Skeletal muscle cell (primary cell): ENCODE measurements at regions not wholly inside any gene's neighbourhood (a gene's known extent, or its start where the extent isn't known, plus 50 kb on each side); places are given as distances from the start of the nearest gene placed in this dataset.
"Not testable (repeated sequence)": the region's sequence is repeated elsewhere in the genome, so short reads cannot be mapped to it uniquely, and the experiment has no call there.

Experiments used
- DNase-seq: peaks from one replicate; pipeline ENCODE4 v3.0.0-alpha.2; 2010; ENCODE audit warnings: low read depth
- H3K4me3 ChIP-seq: 2 replicates; pipeline ENCODE4 v1.5.1; 2011; ENCODE audit warnings: low read depth, mild to moderate bottlenecking, control low read depth, low read length, moderate library complexity

- H3K4me3 ChIP-seq, result no peak overlapping the region
- DNase-seq, result no peak
Observed at GRCh38 chr5:174516741-174517140, 207.6 kb upstream of the MSX2 start.

GRCh38 chr5:174518512-174518911 is 205.9 kb upstream of the MSX2 start:
- DNase-seq, result no peak
- H3K4me3 ChIP-seq, result no peak overlapping the region

DNA sequence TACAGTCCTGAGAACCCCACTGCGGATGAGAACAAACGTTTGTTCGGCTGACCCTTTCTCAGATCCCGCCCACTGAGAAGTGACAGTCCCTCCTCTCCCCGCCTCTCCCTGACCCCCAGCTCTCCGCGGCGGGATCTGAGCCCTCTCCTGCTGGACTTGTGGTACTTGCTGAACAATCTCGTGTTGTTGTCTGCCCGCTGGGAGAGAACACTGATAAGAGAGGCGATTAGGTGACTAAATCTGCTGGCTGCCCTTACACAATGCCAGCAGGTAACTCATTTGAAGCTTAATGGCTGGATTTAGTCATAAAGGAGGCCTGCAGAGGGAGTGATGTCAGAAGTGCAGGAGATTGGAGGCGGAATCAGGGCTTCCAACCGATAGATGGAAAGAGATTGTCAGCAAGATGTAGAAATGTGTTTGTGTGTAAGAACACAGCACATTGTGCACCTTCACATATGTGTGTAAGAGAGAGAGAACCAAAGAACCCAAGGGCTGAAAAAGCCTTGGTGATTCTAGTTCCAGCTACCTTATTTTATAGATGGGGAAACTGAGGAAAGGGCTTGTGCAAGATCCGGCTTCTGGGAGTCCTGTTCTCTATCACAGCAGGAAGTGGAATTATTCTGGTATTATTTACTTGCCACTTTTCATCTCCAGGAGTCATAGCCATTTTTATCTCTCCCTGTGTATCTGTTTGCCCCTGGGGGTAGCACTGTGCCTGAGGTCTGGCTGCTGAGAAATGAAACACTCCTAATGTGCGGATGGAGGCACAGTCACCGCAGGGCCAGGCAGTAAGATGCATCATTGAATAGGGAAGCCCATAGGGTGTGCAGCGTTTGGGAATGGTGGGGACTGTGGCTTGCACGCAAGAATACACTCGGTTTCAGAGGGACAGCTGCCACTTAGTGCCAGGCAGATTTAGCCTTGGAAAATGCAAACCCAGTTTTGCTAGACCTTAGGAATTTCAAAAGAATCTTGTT is 203.7 kb upstream of the MSX2 start:
- no peak for DNase-seq
- H3K4me3 ChIP-seq, result no peak overlapping the region

DNA sequence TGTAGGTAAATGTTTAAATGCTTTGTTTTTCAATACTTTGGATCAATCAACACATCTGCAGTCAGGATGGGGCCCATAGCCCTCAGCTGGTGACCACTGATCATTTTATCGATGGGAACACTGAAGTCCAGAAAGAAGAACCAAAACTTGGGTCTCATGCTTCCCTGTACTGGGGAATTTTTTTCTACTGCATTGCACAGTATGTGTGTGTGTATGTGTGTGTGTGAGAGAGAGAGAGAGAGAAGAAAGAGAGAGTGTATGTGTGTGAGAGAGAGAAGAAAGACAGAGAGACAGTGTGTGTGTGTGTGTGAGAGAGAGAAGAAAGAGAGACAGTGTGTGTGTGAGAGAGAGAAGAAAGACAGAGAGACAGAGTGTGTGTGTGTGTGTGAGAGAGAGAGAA is 202.9 kb upstream of the MSX2 start:
- no peak for DNase-seq
- no peak overlapping the region for H3K4me3 ChIP-seq

DNA sequence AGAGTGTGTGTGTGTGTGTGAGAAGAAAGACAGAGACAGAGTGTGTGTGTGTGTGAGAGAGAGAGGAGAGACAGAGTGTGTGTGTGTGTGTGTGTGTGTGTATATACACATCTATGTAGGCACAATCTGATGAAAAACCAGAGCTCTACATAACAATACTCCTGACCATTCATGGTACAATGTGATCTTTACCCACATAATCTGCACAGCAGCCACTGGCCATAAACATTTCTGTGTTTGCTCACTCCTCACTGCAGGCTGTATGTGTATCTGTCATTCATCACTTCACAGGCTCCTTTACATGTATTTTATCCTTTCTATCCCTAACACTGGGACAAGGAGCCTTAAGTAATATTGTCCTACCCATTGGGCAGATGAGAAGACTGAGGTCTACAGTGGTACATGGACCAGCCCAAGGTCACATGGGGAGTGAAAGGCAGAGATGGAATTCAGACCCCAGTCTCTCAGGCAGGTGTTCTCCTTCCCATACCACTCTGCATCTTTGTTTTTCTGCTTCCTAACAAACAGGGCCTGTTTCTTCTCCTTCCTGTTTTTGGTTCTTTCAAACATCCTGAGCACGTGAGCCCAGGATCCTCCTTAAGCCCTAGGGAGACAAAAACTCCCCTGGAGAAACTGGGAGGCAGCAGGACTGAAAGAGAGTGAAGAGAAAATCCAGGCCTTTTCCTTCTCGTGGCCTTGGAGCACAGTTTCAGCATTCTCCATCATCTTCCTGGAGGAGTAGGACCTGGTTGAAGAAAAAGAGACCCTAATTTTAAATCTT is 201.7 kb upstream of the MSX2 start:
- no peak for DNase-seq
- H3K4me3 ChIP-seq, result no peak overlapping the region

GRCh38 chr5:174523311-174524071 is 200.9 kb upstream of the MSX2 start:
- H3K4me3 ChIP-seq, result no peak overlapping the region

GRCh38 chr5:174524351-174524750 is 200.0 kb upstream of the MSX2 start:
- no peak for DNase-seq
- no peak overlapping the region for H3K4me3 ChIP-seq

More at GRCh38 chr5:174523311-174524071, 200.9 kb upstream of the MSX2 start:
- DNase-seq, result no peak

DNA sequence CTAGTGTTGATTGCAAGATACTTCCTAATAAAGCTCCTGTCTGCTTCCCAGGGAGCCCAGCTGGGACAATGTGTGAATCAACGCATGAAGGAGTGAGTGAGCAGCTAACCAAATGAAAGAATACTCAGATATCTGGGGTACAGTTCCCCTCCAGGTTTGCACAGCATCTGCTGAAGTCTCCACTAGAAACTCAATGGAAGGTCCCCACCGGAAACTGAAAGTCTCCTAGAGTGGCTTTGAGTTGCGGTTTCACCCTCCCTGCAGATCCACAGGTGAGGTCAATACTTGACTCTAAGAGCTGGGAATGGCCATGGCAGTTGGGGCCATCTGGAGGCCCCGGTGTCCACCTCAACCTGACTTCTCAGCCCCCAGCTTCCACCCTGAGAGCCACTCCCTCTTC is 198.2 kb upstream of the MSX2 start:
- no peak for DNase-seq
- H3K4me3 ChIP-seq, result no peak overlapping the region

DNA sequence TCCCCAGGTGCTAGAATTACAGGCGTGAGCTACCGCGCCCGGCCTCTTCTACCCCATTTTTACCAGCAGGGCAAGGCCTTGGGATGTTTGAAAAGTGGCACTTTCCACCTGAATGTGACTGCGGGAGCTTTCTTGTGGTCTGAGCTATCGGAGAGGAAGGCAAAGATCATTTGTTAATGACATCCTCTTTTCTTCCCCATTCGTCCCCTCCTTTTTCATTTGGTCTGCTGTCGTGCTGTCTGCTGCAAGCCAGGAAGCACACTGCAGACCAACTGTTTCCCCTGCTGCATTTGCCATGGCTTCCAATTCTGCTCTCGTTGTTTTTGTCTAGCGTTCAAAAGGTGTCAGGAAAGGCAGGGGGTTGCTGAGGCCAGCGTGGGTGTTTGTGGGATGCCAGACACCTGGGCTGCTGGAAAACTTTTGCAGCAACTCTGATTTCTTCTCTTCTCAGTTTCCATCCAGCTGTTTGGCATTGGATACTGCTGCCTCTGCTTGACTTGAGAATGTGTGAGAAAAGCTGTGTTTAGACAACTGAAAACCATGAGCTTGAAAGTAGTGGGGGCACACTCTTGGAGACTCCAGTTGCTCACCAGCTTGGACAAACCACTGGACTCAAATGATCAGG is 196.4 kb upstream of the MSX2 start:
- H3K4me3 ChIP-seq, result no peak overlapping the region
- DNase-seq, result no peak

DNA sequence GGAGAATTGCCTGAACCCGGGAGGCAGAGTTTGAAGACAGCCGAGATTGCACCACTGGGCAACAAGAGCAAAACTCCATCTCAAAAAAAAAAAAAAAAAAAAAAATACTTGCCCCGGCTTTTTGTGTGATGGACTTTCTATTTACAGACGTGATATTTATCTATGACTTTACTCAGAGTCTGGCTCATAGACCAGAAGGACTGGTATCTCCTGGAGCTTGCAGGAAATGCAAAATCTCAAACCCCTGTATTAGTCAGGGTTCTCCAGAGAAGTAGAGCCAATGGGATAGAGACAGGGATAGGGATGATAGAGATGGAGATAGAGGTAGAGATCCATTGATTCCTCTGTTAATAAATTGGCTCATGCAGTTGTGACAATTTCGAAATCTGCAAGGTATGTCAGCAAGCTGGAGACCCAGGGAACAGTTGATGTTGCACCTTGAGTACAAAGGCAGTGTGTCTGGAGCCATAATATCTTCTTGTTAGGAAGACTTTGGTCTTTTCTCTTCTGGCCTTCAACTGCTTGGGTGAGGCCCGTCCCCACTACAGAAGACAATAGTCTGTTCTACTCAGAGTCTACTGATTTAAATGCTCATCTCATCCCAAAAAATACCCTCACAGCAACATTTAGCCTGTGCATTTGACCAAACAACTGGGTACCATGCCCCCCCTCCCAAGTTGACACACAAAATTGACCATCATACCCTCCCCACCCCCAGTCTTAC is 195.4 kb upstream of the MSX2 start:
- DNase-seq, result no peak
- no peak overlapping the region for H3K4me3 ChIP-seq

DNA sequence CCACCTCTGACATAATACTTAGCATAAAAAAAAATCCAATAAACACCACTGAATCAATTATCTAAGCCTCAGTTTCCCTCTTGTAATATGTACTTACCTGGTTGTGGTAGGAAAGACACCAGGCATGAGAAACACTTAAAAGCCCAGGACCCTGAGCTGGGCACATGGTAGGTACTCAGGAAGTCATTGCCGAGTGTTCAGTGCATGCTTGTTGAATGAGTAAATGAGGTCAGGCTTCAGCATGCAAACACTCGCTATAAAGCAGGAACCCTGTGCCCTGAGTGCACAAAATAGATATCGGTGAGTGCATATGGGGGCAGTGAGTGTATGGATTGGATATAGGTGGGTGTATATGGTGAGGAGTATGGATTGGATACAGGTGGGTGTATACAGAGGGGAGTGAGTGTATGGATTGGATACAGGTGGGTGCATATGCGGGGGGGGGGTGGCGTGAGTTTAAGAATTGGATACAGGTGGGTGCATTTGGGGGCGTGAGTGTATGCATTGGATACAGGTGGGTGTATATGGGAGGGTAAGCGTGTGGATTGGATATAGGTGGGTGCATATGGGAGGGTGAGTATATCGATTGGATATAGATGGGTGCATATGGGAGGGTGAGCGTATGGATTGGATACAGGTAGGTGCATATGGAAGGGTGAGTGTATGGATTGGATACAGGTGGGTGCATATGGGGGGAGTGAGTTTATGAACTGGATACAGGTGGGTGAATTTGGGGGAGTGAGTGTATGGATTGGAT is 194.3 kb upstream of the MSX2 start:
- DNase-seq, result no peak
- no peak overlapping the region for H3K4me3 ChIP-seq

GRCh38 chr5:174531782-174532191 is 192.6 kb upstream of the MSX2 start:
- no peak overlapping the region for H3K4me3 ChIP-seq
- DNase-seq, result no peak

DNA sequence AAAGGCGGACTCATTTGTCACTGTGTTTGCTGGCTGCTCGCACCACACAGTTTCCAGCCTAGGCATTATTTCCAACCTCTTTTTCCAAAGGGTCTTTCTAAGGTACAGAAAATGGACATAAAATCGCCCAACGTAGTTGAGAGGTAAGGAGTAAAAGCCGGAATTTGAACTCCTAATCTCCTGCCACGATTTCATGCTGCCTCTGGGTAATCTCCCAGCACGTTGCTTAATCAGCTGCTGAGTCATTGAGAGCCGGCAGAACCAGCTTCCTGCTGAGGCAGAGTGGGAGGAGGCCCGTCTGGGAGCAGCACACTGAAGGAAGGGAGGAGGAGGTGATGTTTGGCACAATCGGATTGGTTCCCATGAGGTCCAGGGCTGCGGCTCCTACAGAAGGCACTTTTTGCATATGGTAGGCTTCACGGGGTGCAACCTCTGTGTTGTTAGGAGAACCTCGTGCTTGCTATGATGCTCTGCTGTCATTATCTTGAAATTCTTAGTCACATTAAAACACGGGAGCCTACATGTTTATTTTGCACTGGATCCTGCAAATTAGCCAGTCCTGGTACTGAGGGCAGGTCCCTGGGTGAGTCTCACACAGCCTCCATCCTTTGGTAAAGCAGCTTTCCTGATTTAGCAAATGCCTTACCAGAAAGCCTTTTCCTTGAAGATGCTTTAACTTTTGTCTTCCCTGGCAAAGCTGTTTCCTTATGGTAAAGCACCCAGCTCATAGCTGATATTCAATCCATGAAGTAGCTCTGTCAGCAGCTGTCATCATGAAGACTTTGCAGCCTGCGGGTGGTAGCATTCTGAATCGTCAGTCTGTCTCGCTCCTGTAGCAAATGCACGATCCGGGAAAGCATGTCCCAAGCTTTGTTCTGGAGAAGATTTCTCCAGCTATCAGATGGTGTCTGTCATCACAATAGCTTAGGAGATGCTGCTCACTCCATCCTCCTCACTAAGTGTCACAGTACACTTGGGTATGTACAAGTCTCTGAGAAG is 191.6 kb upstream of the MSX2 start:
- H3K4me3 ChIP-seq, result no peak overlapping the region
- peak; percentile 75 for DNase-seq

GRCh38 chr5:174533751-174534241 is 190.6 kb upstream of the MSX2 start:
- DNase-seq, result peak; percentile 52
- H3K4me3 ChIP-seq, result no peak overlapping the region

- DNase-seq, result no peak
- no peak overlapping the region for H3K4me3 ChIP-seq
Observed at GRCh38 chr5:174535669-174536068, 188.7 kb upstream of the MSX2 start.

DNA sequence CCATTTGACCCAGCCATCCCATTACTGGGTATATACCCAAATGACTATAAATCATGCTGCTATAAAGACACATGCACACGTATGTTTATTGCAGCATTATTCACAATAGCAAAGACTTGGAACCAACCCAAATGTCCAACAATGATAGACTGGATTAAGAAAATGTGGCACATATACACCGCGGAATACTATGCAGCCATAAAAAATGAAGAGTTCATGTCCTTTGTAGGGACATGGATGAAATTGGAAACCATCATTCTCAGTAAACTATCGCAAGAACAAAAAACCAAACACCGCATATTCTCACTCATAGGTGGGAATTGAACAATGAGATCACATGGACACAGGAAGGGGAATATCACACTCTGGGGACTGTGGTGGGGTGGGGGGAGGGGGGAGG is 184.6 kb upstream of the MSX2 start:
- not testable (repeated sequence) for DNase-seq, H3K4me3 ChIP-seq

DNA sequence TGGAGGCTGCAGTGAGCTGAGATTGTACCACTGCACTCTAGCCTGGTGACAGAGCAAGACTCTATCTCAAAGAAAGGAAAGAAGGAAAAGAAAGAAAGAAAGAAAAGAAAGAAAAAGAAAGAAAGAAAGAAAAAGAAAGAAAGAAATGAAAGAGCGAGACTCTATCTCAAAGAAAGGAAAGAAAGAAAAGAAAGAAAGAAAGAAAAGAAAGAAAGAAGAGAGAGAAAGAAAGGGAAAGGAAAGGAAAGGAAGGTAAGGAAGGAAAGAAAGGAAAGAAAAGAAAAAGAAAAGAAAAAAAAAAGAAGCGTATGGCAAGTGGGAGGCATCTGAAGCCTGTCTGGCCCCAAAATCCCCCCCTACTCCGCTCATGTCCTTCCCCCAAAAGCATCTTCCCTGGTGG is 182.3 kb upstream of the MSX2 start:
- no peak overlapping the region for H3K4me3 ChIP-seq
- no peak for DNase-seq
